Trophoblast cell (in vitro differentiated cells and primary cell): ENCODE measurements at regions not wholly inside any gene's neighbourhood (a gene's known extent, or its start where the extent isn't known, plus 50 kb on each side); places are given as distances from the start of the nearest gene placed in this dataset.
A peak's percentile ranks its signal among the peaks of the same experiment; 100 is the strongest.
"Not testable (repeated sequence)": the region's sequence is repeated elsewhere in the genome, so short reads cannot be mapped to it uniquely, and the experiment has no call there.

Experiments used
- DNase-seq, 2 donors: peaks; one replicate each; pipeline ENCODE4 v3.0.0-alpha.2; 2016
- H2AFZ ChIP-seq: 2 replicates; pipeline ENCODE4 v1.6.1; 2013; ENCODE audit warnings: low read length, moderate library complexity, mild to moderate bottlenecking; ENCODE audit not compliant: insufficient read depth, poor library complexity
- H2AK5ac ChIP-seq: 2 replicates; pipeline ENCODE4 v1.6.1; 2013; ENCODE audit warnings: mild to moderate bottlenecking, low read length
- H2BK120ac ChIP-seq: 2 replicates; pipeline ENCODE4 v1.6.1; 2013; ENCODE audit warnings: low read length, mild to moderate bottlenecking, moderate library complexity; ENCODE audit not compliant: insufficient read depth, poor library complexity
- H2BK12ac ChIP-seq: 2 replicates; pipeline ENCODE4 v1.6.1; 2013; ENCODE audit warnings: mild to moderate bottlenecking, low read length, moderate library complexity
- H2BK5ac ChIP-seq: 2 replicates; pipeline ENCODE4 v1.6.1; 2013; ENCODE audit warnings: low read length, low read depth, moderate library complexity, mild to moderate bottlenecking; ENCODE audit not compliant: poor library complexity
- H3K14ac ChIP-seq: 2 replicates; pipeline ENCODE4 v1.6.1; 2013; ENCODE audit warnings: mild to moderate bottlenecking, low read length
- H3K18ac ChIP-seq: 2 replicates; pipeline ENCODE4 v1.6.1; 2013; ENCODE audit warnings: mild to moderate bottlenecking, low read length
- H3K23ac ChIP-seq: 2 replicates; pipeline ENCODE4 v1.6.1; 2013; ENCODE audit warnings: low read length
- H3K27ac ChIP-seq: 2 replicates; pipeline ENCODE4 v1.5.1; 2013; ENCODE audit warnings: low read depth, mild to moderate bottlenecking, inconsistent platforms, low read length, moderate library complexity
- H3K27me3 ChIP-seq: 2 replicates; pipeline ENCODE4 v1.6.1; 2013; ENCODE audit warnings: inconsistent platforms, mild to moderate bottlenecking, low read length, moderate library complexity; ENCODE audit not compliant: insufficient read depth
- H3K36me3 ChIP-seq, 2 experiments: 1 replicate in 1 of 2; 2 replicates in 1 of 2; pipeline ENCODE4 v1.6.1; 2013; ENCODE audit warnings: low read length in 2 of 2, mild to moderate bottlenecking in 2 of 2, moderate library complexity in 1 of 2; ENCODE audit not compliant: insufficient read depth in 2 of 2, control insufficient read depth in 1 of 2
- H3K4ac ChIP-seq: 2 replicates; pipeline ENCODE4 v1.6.1; 2013; ENCODE audit warnings: low read depth, mild to moderate bottlenecking, low read length, moderate library complexity
- H3K4me1 ChIP-seq, 2 experiments: 1 replicate in 1 of 2; 2 replicates in 1 of 2; pipeline ENCODE4 v1.6.1; 2013; ENCODE audit warnings: low read length in 2 of 2, mild to moderate bottlenecking in 2 of 2, moderate library complexity in 1 of 2; ENCODE audit not compliant: insufficient read depth in 2 of 2, control insufficient read depth in 1 of 2
- H3K4me2 ChIP-seq: 2 replicates; pipeline ENCODE4 v1.6.1; 2013; ENCODE audit warnings: inconsistent platforms, mild to moderate bottlenecking, low read length, moderate library complexity
- H3K4me3 ChIP-seq: 2 replicates; pipeline ENCODE4 v1.5.1; 2013; ENCODE audit warnings: mild to moderate bottlenecking, low read depth, low read length, inconsistent platforms
- H3K79me1 ChIP-seq: one replicate; pipeline ENCODE4 v1.6.1; 2013; ENCODE audit warnings: low read length
- H3K79me2 ChIP-seq: 2 replicates; pipeline ENCODE4 v1.6.1; 2013; ENCODE audit warnings: low read length, mild to moderate bottlenecking; ENCODE audit not compliant: control insufficient read depth, insufficient read depth, poor library complexity
- H3K9ac ChIP-seq: 2 replicates; pipeline ENCODE4 v1.6.1; 2013; ENCODE audit warnings: mild to moderate bottlenecking, low read length
- H3K9me3 ChIP-seq: 2 replicates; pipeline ENCODE4 v1.6.1; 2013; ENCODE audit warnings: low read depth, mild to moderate bottlenecking, control low read depth, inconsistent platforms, low read length; ENCODE audit not compliant: insufficient read depth
- H4K12ac ChIP-seq: 2 replicates; pipeline ENCODE4 v1.6.1; 2013; ENCODE audit warnings: low read depth, mild to moderate bottlenecking, low read length, moderate library complexity
- H4K8ac ChIP-seq: 2 replicates; pipeline ENCODE4 v1.6.1; 2013; ENCODE audit warnings: low read depth, mild to moderate bottlenecking, low read length, moderate library complexity
- H4K91ac ChIP-seq: one replicate; pipeline ENCODE4 v1.6.1; 2013; ENCODE audit warnings: low read depth, mild to moderate bottlenecking, low read length, moderate library complexity
- WGBS: extraction: QIAGEN DNeasy Blood & Tissue Kit; methylation state at CpG from one replicate; pipeline ENCODE4 v1.1.7; 2013; ENCODE audit warnings: missing lambda C conversion rate; ENCODE audit not compliant: insufficient read length, insufficient coverage; ENCODE audit errors: extremely low coverage; 5-methylcytosine and 5-hydroxymethylcytosine counted together

DNA sequence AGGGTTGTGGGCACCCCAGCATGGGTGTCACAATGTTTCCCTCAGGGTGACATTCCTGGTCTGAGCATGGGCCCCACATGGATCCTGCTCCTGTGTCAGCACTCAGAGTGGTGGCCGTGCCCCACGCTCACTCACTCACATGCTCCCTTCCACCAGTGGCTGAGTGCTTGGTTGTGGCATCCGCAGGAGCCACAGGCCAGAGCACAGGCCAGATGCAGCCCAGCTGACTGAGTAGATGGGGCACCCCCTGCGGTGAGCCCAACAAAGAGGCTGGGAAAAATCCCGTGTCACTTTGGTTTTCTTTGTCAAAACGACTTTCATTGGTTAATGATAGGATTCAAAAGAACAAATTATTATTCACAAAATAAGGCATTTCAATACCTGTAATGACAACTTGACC, 204.6 kb upstream of the ANXA10 start:
- H3K4me3 ChIP-seq: no peak overlapping the region
- no peaks in the 10 kb centered on the region for H3K36me3 ChIP-seq
- whole genome bisulfite sequencing: no CpG with 5 or more reads among the region's 6 CpGs
- H3K9me3 ChIP-seq: peaks cover 2% of the 10 kb centered on the region
- H4K91ac ChIP-seq: no peak overlapping the region
- no peak overlapping the region for H3K18ac ChIP-seq
- no peak overlapping the region for H3K9ac ChIP-seq
- H3K27ac ChIP-seq: no peak overlapping the region
- H2BK12ac ChIP-seq: no peak overlapping the region
- no peaks in the 10 kb centered on the region for H3K79me1 ChIP-seq
- no peak overlapping the region for H4K8ac ChIP-seq
- no peak for DNase-seq
- H3K23ac ChIP-seq: no peak overlapping the region
- H3K79me2 ChIP-seq: no peaks in the 10 kb centered on the region
- no peak overlapping the region for H3K4ac ChIP-seq
- no peak overlapping the region for H2BK120ac ChIP-seq
- H2BK5ac ChIP-seq: no peak overlapping the region
- H2AFZ ChIP-seq: no peak overlapping the region
- H3K4me2 ChIP-seq: no peak overlapping the region
- H4K12ac ChIP-seq: no peak overlapping the region
- peak overlapping the region; percentile 17 for H2AK5ac ChIP-seq
- no peaks in the 10 kb centered on the region for H3K27me3 ChIP-seq
- no peaks in the 10 kb centered on the region for H3K4me1 ChIP-seq
- H3K14ac ChIP-seq: no peak overlapping the region

DNA sequence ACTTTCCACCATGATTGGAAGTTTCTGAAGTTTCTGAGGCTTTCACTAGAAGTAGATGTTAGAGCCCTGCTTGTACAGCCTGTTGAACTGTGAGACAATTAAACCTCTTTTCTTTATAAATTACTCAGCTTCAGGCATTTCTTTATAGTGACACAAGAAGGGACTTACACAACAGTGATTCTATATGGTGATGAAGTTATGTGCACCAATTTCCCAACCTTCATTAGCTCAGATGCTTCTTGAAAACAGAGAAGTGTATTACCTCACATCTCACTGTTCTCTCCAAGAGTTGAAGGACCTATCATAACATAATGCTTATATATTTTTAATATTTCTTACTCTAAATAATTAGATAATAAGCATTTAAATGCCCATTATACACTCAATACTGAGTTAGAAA, 202.1 kb upstream of the ANXA10 start:
- no peak for DNase-seq
- Histone ChIP-seq H3K27me3 (no peaks in the 10 kb centered on the region), H4K12ac (no peak overlapping the region), H4K8ac (no peak overlapping the region), H3K27ac (no peak overlapping the region), H2AK5ac (no peak overlapping the region), H3K4ac (no peak overlapping the region), H3K36me3 (no peaks in the 10 kb centered on the region), H3K4me2 (no peak overlapping the region), H2AFZ (no peak overlapping the region), H3K23ac (no peak overlapping the region), H3K9ac (no peak overlapping the region), H2BK5ac (no peak overlapping the region), H2BK12ac (no peak overlapping the region), H3K14ac (no peak overlapping the region), H4K91ac (no peak overlapping the region), H3K79me2 (no peaks in the 10 kb centered on the region), H3K79me1 (peaks cover 8% of the 10 kb centered on the region), H2BK120ac (no peak overlapping the region), H3K18ac (no peak overlapping the region), H3K4me1 (peaks cover 4 to 6% of the 10 kb centered on the region in 2 experiments), H3K4me3 (no peak overlapping the region), H3K9me3 (peaks cover 4% of the 10 kb centered on the region)

DNA sequence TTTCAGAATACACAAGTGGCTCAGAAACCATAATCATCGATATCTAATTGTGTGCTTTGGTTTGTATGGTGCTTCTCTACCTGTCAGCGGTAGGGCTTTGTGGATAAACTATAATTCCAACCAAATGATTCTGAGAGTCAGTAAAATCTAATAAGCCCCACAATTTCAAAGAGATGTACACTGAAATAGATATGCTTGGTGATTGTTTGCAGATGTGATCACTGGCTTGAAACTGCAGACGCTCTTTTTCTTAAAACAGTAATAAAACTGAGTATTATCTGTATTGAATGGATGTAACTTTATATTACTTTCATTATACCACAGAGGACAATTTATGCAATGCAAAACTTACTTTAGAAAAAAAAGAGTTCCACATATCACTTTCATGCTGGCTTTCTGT, 198.8 kb upstream of the ANXA10 start:
- Histone ChIP-seq H3K14ac (no peak overlapping the region), H3K36me3 (no peaks in the 10 kb centered on the region), H3K9me3 (peaks cover 2% of the 10 kb centered on the region), H3K4ac (no peak overlapping the region), H2BK120ac (no peak overlapping the region), H3K4me2 (no peak overlapping the region), H3K9ac (no peak overlapping the region), H3K79me2 (peaks cover 3% of the 10 kb centered on the region), H4K8ac (no peak overlapping the region), H2BK12ac (no peak overlapping the region), H3K27ac (no peak overlapping the region), H3K27me3 (no peaks in the 10 kb centered on the region), H3K79me1 (peaks cover 16% of the 10 kb centered on the region), H4K91ac (no peak overlapping the region), H3K4me1 (peaks cover 11% of the 10 kb centered on the region in 2 experiments), H2AK5ac (no peak overlapping the region), H3K4me3 (no peak overlapping the region), H3K23ac (no peak overlapping the region), H2BK5ac (no peak overlapping the region), H2AFZ (no peak overlapping the region), H4K12ac (no peak overlapping the region), H3K18ac (no peak overlapping the region)
- WGBS: no CpG with 5 or more reads among the region's 3 CpGs
- no peak for DNase-seq

DNA sequence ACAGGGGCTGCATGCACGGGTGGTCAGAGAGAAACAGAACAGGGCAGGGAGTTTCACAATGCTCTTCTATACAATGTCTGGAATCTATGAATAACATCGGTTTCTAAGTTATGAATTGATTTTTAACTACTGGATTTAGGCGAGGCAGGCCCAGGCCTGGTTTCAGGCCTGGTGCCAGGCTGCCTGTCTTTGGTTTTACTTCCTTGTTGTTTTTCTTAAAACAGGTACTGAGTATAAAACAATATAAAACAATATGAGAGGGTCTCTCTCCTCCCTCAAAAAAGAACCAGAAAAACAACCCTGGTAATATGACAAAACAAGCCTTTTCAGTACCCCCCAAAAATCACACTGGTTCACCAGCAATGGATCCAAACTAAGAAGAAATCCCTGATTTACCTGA, 196.1 kb upstream of the ANXA10 start:
- H3K79me1 ChIP-seq: peaks cover 16% of the 10 kb centered on the region
- DNase-seq, H3K79me2 ChIP-seq, H2AK5ac ChIP-seq, H3K27me3 ChIP-seq, H3K4me2 ChIP-seq, H3K9me3 ChIP-seq, H2BK12ac ChIP-seq, H3K9ac ChIP-seq, H3K23ac ChIP-seq, H3K18ac ChIP-seq, H3K36me3 ChIP-seq, H3K4me3 ChIP-seq, H2BK5ac ChIP-seq, H3K4ac ChIP-seq, H4K12ac ChIP-seq: not testable (repeated sequence)
- no CpG with 5 or more reads among the region's 3 CpGs for WGBS
- H4K91ac ChIP-seq: peak overlapping the region; percentile 85
- peak overlapping the region; percentile 95 for H2BK120ac ChIP-seq
- H3K14ac ChIP-seq: peak overlapping the region; percentile 28
- peak overlapping the region; percentile 28 for H2AFZ ChIP-seq
- H4K8ac ChIP-seq: peak overlapping the region; percentile 86
- peak overlapping the region; percentile 81 for H3K27ac ChIP-seq
- peaks cover 11% of the 10 kb centered on the region in 2 experiments for H3K4me1 ChIP-seq
